Endothelial cell of umbilical vein (primary cell): ENCODE measurements at regions not wholly inside any gene's neighbourhood (a gene's known extent, or its start where the extent isn't known, plus 50 kb on each side); places are given as distances from the start of the nearest gene placed in this dataset.

Experiments
- BruUV-seq: library from RNA; stranded (reverse); fragments of 400-500 nt; replicated peaks from 2 replicates; lab custom pipeline; 2021; lab: Mats Ljungman, UMichigan
- CTCF ChIA-PET: fragments of 300-600, 350-600 bp; sonication (Branson Sonifier 250); formaldehyde crosslinking; loops from one replicate; lab custom pipeline; 2021; ENCODE audit warnings: antibody characterized with exemption, inconsistent platforms; lab: Charles Lee
- POLR2A ChIA-PET: fragments of 300-600, 350-600 bp; sonication (Branson Sonifier 250); formaldehyde crosslinking; loops from one replicate; lab custom pipeline; 2021; ENCODE audit warnings: antibody characterized with exemption, inconsistent platforms; lab: Charles Lee
- DNase-seq: peaks from one replicate; pipeline ENCODE4 v3.0.0-alpha.2; 2011; ENCODE audit warnings: low read depth, low spot score
- FAIRE-seq: peaks from 2 replicates; lab custom pipeline; 2011; peaks lifted over from hg19 to GRCh38; lab: Jason Lieb, UNC
- H2AFZ ChIP-seq: 2 replicates; pipeline ENCODE4 v1.6.0; 2012; ENCODE audit warnings: low read depth, low read length, control low read depth, inconsistent platforms
- H3K27ac ChIP-seq: 2 replicates; pipeline ENCODE4 v1.5.1; 2011; ENCODE audit warnings: low read depth, mild to moderate bottlenecking, control low read depth, low read length, moderate library complexity; ENCODE audit not compliant: insufficient read depth
- H3K27me3 ChIP-seq, 2 experiments: 2 replicates each; pipeline versions ENCODE4 v1.6.0 to v1.6.1; 2011; ENCODE audit warnings: low read length in 2 of 2, mixed read lengths in 1 of 2; ENCODE audit not compliant: control insufficient read depth in 2 of 2, insufficient read depth in 2 of 2
- H3K36me3 ChIP-seq, 2 experiments: 2 replicates in 1 of 2; 3 replicates in 1 of 2; pipeline ENCODE4 v1.5.1; 2011; ENCODE audit warnings: low read length in 2 of 2, mild to moderate bottlenecking in 1 of 2, moderate library complexity in 1 of 2; ENCODE audit not compliant: control insufficient read depth in 2 of 2, insufficient read depth in 2 of 2; ENCODE audit errors: extremely low read depth in 1 of 2
- H3K4me1 ChIP-seq: 3 replicates; pipeline ENCODE4 v1.5.1; 2011; ENCODE audit warnings: mild to moderate bottlenecking, low read length; ENCODE audit not compliant: control insufficient read depth, insufficient read depth; ENCODE audit errors: extremely low read depth
- H3K4me2 ChIP-seq: 2 replicates; pipeline ENCODE4 v1.6.1; 2011; ENCODE audit warnings: low read length, control low read depth, mixed read lengths; ENCODE audit not compliant: insufficient read depth
- H3K4me3 ChIP-seq, 3 experiments: fragments of 200-600 bp in 1 of 3; sonication (generic), shearing (Covaris generic) in 1 of 3; replicated peaks in 1 of 3; 2 replicates each; pipeline ENCODE4 v1.5.1; 2011 to 2016; ENCODE audit warnings: control low read depth in 3 of 3, low read length in 3 of 3, mild to moderate bottlenecking in 2 of 3, inconsistent platforms in 1 of 3, low read depth in 1 of 3, moderate library complexity in 1 of 3; ENCODE audit not compliant: insufficient read depth in 1 of 3
- H3K79me2 ChIP-seq: 2 replicates; pipeline ENCODE4 v1.6.0; 2012; ENCODE audit warnings: low read length, inconsistent platforms; ENCODE audit not compliant: control insufficient read depth, insufficient read depth
- H3K9ac ChIP-seq: replicated peaks from 2 replicates; pipeline ENCODE3; 2011; ENCODE audit warnings: low read length, control low read depth; ENCODE audit not compliant: insufficient read depth; ENCODE audit errors: extremely low read depth
- H3K9me1 ChIP-seq: replicated peaks from 3 replicates; pipeline ENCODE4 v1.6.0; 2011; ENCODE audit warnings: mild to moderate bottlenecking, low read length; ENCODE audit not compliant: control insufficient read depth, insufficient read depth; ENCODE audit errors: extremely low read depth
- H3K9me3 ChIP-seq: replicated peaks from 2 replicates; pipeline ENCODE4 v1.5.1; 2012; ENCODE audit warnings: low read length, inconsistent platforms; ENCODE audit not compliant: control insufficient read depth, insufficient read depth
- H4K20me1 ChIP-seq: replicated peaks from 2 replicates; pipeline ENCODE3; 2011; ENCODE audit warnings: mild to moderate bottlenecking, low read length; ENCODE audit not compliant: control insufficient read depth, insufficient read depth; ENCODE audit errors: extremely low read depth
- CTCF ChIP-seq, 2 donors: IDR thresholded peaks; 1 replicate in 1 of 2; 2 replicates in 1 of 2; pipeline ENCODE4 v1.5.1; 2011; ENCODE audit warnings: low read length in 2 of 2, mild to moderate bottlenecking in 2 of 2, moderate library complexity in 2 of 2, control low read depth in 1 of 2, inconsistent platforms in 1 of 2, low read depth in 1 of 2; ENCODE audit not compliant: insufficient read depth in 1 of 2; ENCODE audit errors: extremely low read depth in 1 of 2
- EZH2 ChIP-seq: IDR thresholded peaks from 2 replicates; pipeline ENCODE4 v1.6.1; 2012; ENCODE audit warnings: borderline replicate concordance, low read depth, mild to moderate bottlenecking, moderate library complexity, low read length, inconsistent platforms; ENCODE audit not compliant: severe bottlenecking
- FOS ChIP-seq: IDR thresholded peaks from 2 replicates; pipeline ENCODE4 v1.6.1; 2011; ENCODE audit warnings: mild to moderate bottlenecking, low read length, moderate library complexity, borderline replicate concordance; ENCODE audit not compliant: insufficient read depth
- GATA2 ChIP-seq: IDR thresholded peaks from 2 replicates; pipeline ENCODE4 v1.7.0; 2011; ENCODE audit warnings: low read depth, mild to moderate bottlenecking, moderate library complexity, mixed read lengths, low read length; ENCODE audit not compliant: insufficient read length, insufficient read depth
- JUN ChIP-seq: IDR thresholded peaks from 2 replicates; pipeline ENCODE4 v1.6.1; 2011; ENCODE audit warnings: borderline replicate concordance, low read depth; ENCODE audit not compliant: insufficient read length, insufficient read depth
- MAX ChIP-seq: IDR thresholded peaks from 2 replicates; pipeline ENCODE4 v1.6.1; 2011; ENCODE audit not compliant: insufficient read depth, insufficient read length
- MYC ChIP-seq: IDR thresholded peaks from one replicate; pipeline ENCODE4 v1.6.1; 2011; ENCODE audit warnings: mild to moderate bottlenecking, low read depth, low read length
- POLR2A ChIP-seq: IDR thresholded peaks from 2 replicates; pipeline ENCODE4 v1.6.1; 2012; ENCODE audit warnings: low read depth, mild to moderate bottlenecking, control low read depth, low read length
- POLR2AphosphoS5 ChIP-seq: IDR thresholded peaks from 2 replicates; pipeline ENCODE4 v1.6.1; 2012; ENCODE audit warnings: low read depth, mild to moderate bottlenecking, control low read depth, low read length, moderate library complexity; ENCODE audit not compliant: insufficient read depth
- dilution Hi-C: fragments of 300-500 bp; cut with MboI; formaldehyde crosslinking; loops from one replicate; pipeline ENCODE4 v1.15.0; 2019; ENCODE audit warnings: low sequenced_read_pairs; ENCODE audit not compliant: extremely low pct_ligation_motif_present
- intact Hi-C: fragments of 100-400 bp; cut with micrococcal nuclease; formaldehyde crosslinking; loops from one replicate; pipeline ENCODE4 v1.10.0; 2022

GRCh38 chr6:85252085-85252484, 197.8 kb upstream of the NT5E start:
- Histone ChIP-seq H3K9me1 (no peaks in the 10 kb centered on the region), H3K4me2 (no peak overlapping the region), H3K79me2 (no peaks in the 10 kb centered on the region), H3K27ac (no peak overlapping the region), H3K4me1 (no peaks in the 10 kb centered on the region), H3K9me3 (no peaks in the 10 kb centered on the region), H3K27me3 (peaks cover 0 to 2% of the 10 kb centered on the region in 2 experiments), H3K36me3 (no peaks in the 10 kb centered on the region), H2AFZ (no peak overlapping the region), H3K9ac (no peak overlapping the region), H4K20me1 (no peaks in the 10 kb centered on the region), H3K4me3 (no peak overlapping the region)
- no peak for DNase-seq
- BruUV-seq: no TSS peak
- intact Hi-C loops: no loop called here
- dilution Hi-C loops: no loop called here
- CTCF ChIA-PET: no interaction called here
- no peak for TF ChIP-seq POLR2A
- TF ChIP-seq MYC: no peak
- no peak for TF ChIP-seq MAX
- TF ChIP-seq GATA2: no peak
- TF ChIP-seq EZH2: no peak
- no peak for TF ChIP-seq FOS
- TF ChIP-seq CTCF (IDR thresholded peaks at IDR 0.05; ENCODE audit: extremely low read depth in 1 of 2, insufficient read depth in 1 of 2, low read depth in 1 of 2, low read length in 2 of 2): no peak
- no peak for TF ChIP-seq JUN
- TF ChIP-seq POLR2AphosphoS5: no peak
- no peak for FAIRE-seq
- POLR2A ChIA-PET: no interaction called here
